ENCODE measurements at regions not wholly inside any gene's neighbourhood (a gene's known extent, or its start where the extent isn't known, plus 50 kb on each side); places are given as distances from the start of the nearest gene placed in this dataset.

- ATAC-seq, result no peak
- H3K4me1 ChIP-seq, result no peaks in the 10 kb centered on the region
- no peaks in the 10 kb centered on the region for H3K36me3 ChIP-seq
- H3K27me3 ChIP-seq, result peaks cover 0 to 19% (median under 1%) of the 10 kb centered on the region in 7 donors
- H3K4me3 ChIP-seq, result no peak overlapping the region
- no peak overlapping the region for H3K27ac ChIP-seq
- no peak for DNase-seq
- intact Hi-C loops (cut with DNase I), result no loop called here
- 82% methylated on average over 3 of the region's 3 CpGs for WGBS, 2 donors
- no peak for TF ChIP-seq CTCF (IDR thresholded peaks at IDR 0.05)
- H3K9me3 ChIP-seq, result no peaks in the 10 kb centered on the region
These were observed 557.8 kb upstream of the SLC35B3 start for GRCh38 chr6:8993111-8993510.

- Histone ChIP-seq H3K36me3 (no peaks in the 10 kb centered on the region), H3K4me3 (no peak overlapping the region), H3K27ac (no peak overlapping the region), H3K9me3 (no peaks in the 10 kb centered on the region), H3K27me3 (peaks cover 0 to 18% (median 0%) of the 10 kb centered on the region in 7 donors), H3K4me1 (no peaks in the 10 kb centered on the region)
- DNase-seq (no peak), ATAC-seq (no peak)
- intact Hi-C loops (cut with DNase I), result no loop called here
- WGBS, 2 donors, result 60 to 62% methylated on average over 3 of the region's 3 CpGs
- TF ChIP-seq CTCF (IDR thresholded peaks at IDR 0.05), result no peak
These were observed 556.5 kb upstream of the SLC35B3 start for GRCh38 chr6:8991844-8992243.

- DNase-seq (no peak), ATAC-seq (no peak)
- peaks cover 0 to 14% (median 2%) of the 10 kb centered on the region in 7 donors for H3K27me3 ChIP-seq
- H3K36me3 ChIP-seq, result no peaks in the 10 kb centered on the region
- H3K27ac ChIP-seq, result no peak overlapping the region
- H3K4me1 ChIP-seq, result no peaks in the 10 kb centered on the region
- no peak for TF ChIP-seq CTCF (IDR thresholded peaks at IDR 0.05)
- intact Hi-C loops (cut with DNase I), result no loop called here
- H3K4me3 ChIP-seq, result no peak overlapping the region
- H3K9me3 ChIP-seq, result no peaks in the 10 kb centered on the region
- 87 to 96% methylated on average over 2 of the region's 2 CpGs for WGBS, 2 donors
These were observed 554.7 kb upstream of the SLC35B3 start for GRCh38 chr6:8990075-8990474.

- Histone ChIP-seq H3K27ac (no peak overlapping the region), H3K9me3 (peaks cover 0 to 5% (median 0%) of the 10 kb centered on the region in 11 donors), H3K4me3 (no peak overlapping the region), H3K36me3 (no peaks in the 10 kb centered on the region), H3K27me3 (peaks cover 0 to 30% (median 4%) of the 10 kb centered on the region in 7 donors), H3K4me1 (peaks cover 0 to 7% (median 0%) of the 10 kb centered on the region in 9 donors)
- intact Hi-C loops (cut with DNase I), result loop anchor here in 9 of 10 donors (2.0 to 10.0 kb wide), 5 partner anchors 52 to 1454 kb away; no protein-coding TSS in a partner anchor
- peak in 6 of 8 donors; percentile 67 to 76 (median 70) for ATAC-seq
- 8 to 10% methylated on average over 10 of the region's 10 CpGs for whole genome bisulfite sequencing, 2 donors
- DNase-seq, result peak; percentile 29 to 31
- TF ChIP-seq CTCF (IDR thresholded peaks at IDR 0.05), result peak; percentile 55 to 96 (median 91)
These were observed 547.9 kb upstream of the SLC35B3 start for GRCh38 chr6:8983202-8983688.
